Right lobe of liver (tissue), 4 donors: ENCODE measurements at regions not wholly inside any gene's neighbourhood (a gene's known extent, or its start where the extent isn't known, plus 50 kb on each side); places are given as distances from the start of the nearest gene placed in this dataset.
"Not testable (repeated sequence)": the region's sequence is repeated elsewhere in the genome, so short reads cannot be mapped to it uniquely, and the experiment has no call there.

Experiments used
- POLR2A ChIP-seq: fragments of 450-650 bp; IDR thresholded peaks from one replicate; pipeline ENCODE4 v1.6.1; 2017; ENCODE audit warnings: antibody characterized with exemption, mild to moderate bottlenecking
- TF ChIP-seq, protein P1 (sequence below), 4 donors: fragments of 200-600 bp in 3 of 4; fragments of 450-650 bp in 1 of 4; IDR thresholded peaks; one replicate each; pipeline versions ENCODE4 v1.5.1 to v1.8.0; 2016 to 2022; ENCODE audit warnings: antibody characterized with exemption in 4 of 4, mild to moderate bottlenecking in 2 of 4
- donor health status: DM: no; HTN: no; CAD: no.
- donor health status: DM: no; HTN: no; CAD: no.
- donor health status: DM: no; HTN: yes; CAD: no.

DNA sequence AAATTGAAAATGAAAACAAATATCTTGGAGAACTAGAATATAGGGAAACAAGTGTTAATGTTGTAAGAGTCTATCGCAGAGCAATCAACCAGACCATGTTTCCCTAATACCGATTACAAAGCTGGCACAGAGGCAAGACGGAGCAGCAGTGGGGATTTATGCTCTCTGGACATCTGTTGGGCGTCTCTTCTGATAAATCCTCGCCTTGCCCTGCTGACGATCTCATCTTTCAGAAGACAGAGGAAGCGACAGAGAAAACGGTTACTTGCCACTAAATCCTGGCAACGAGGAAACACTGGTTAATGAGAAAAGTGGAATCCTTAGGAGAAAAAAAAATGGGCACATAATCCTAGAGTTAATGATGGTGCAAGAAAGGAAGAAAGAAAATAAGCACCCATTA, 218.5 kb downstream of the NPIPA8 start:
- TF ChIP-seq, protein P1, sequence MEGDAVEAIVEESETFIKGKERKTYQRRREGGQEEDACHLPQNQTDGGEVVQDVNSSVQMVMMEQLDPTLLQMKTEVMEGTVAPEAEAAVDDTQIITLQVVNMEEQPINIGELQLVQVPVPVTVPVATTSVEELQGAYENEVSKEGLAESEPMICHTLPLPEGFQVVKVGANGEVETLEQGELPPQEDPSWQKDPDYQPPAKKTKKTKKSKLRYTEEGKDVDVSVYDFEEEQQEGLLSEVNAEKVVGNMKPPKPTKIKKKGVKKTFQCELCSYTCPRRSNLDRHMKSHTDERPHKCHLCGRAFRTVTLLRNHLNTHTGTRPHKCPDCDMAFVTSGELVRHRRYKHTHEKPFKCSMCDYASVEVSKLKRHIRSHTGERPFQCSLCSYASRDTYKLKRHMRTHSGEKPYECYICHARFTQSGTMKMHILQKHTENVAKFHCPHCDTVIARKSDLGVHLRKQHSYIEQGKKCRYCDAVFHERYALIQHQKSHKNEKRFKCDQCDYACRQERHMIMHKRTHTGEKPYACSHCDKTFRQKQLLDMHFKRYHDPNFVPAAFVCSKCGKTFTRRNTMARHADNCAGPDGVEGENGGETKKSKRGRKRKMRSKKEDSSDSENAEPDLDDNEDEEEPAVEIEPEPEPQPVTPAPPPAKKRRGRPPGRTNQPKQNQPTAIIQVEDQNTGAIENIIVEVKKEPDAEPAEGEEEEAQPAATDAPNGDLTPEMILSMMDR (IDR thresholded peaks at IDR 0.05), result not testable (repeated sequence)
- not testable (repeated sequence) for TF ChIP-seq POLR2A
